Kidney glomerular epithelial cell (primary cell): ENCODE measurements at regions not wholly inside any gene's neighbourhood (a gene's known extent, or its start where the extent isn't known, plus 50 kb on each side); places are given as distances from the start of the nearest gene placed in this dataset.

Experiments
- DNase-seq: peaks from one replicate; lab custom pipeline; 2025; lab: John Stamatoyannopoulos, UW

DNA sequence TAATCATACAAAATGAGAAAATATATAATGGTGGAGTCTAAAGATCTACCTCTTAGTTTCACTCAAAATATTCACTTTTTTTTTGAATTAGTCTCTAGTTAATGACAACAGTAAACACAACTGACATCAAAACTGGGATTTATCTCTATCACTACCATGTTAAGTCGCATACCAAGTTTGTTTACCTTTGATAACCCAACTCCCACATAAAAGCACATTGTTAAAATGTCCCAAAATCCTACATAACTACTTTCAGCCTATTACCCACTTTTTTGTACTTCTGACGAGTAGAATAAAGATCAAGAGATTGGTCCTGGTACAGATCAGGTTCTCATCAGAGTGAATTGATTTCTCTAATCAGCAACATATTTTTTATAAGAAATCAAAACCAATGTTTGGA, 518.5 kb downstream of the EPHA3 start:
- DNase-seq, result no peak

DNA sequence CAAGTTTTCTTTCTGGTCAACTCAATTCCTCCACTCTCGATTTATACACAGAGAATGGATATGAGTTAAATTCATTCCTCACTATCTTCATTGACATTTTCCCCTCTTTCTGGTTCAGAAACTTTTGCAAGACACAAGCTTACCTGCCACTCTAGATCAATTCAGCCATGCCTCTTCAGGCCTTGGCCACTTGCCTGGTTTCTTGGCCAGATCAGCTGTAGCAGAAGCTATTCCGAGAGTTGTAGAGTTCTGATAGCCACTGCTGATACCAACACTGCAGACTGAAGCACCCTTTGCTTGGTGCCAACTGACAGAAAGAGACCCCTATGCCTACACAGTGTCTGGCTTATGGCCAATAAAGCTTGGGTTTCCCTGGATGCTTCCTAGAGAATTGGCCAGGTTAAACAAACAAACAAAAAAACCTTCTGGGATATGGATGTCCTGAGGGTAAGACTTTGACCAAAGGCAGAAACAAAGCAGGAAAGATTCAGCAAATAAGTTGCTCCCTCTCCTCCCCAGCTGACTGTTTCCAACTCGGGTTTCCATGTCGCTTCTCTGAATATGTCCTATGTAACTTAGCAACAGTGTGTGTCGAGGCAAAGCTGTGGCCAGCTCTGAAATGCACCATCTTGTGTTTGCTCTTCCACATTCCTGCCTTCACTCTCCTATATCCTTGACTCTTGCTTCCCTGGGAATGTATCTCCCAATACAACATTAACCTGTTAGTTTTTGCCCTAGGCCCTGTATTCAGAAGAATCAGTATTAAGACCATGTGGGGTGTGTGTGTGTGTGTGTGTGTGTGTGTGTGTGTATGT, 521.6 kb downstream of the EPHA3 start:
- no peak for DNase-seq

DNA sequence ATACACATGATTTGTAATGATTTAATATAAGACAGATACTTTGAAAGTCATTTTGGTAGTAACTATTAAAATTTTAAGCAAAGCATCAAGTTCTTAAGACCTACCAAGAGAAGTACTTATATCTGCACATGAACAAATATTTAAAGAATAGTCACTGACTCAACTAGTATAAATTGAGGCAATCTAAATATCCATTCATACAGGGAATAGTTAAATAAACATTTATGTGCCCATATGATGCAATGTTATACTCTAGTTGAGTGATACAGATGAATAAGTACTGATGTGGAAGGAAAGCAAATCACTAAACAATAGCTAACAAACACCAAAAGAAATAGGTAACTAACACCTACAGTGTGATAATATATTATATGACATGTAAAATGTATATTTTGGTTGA, 527.7 kb downstream of the EPHA3 start:
- no peak for DNase-seq

DNA sequence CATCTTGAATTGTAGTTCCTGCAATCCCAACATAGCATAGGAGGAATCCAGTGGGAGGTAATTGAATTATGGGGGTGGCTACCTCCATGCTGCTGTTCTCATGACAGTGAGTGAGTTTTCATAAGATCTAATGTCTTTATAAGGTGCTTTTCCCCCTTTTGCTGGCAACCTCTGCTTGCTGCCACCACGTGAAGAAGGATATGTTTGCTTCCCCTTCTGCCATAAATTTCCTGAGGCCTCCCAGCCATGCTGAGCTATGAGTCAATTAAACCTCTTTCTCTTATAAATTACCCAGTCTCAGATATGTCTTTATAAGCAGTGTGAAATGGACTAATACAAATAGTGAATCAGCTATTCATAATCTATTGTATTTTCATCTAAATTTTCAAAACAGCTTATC, 537.3 kb downstream of the EPHA3 start:
- no peak for DNase-seq

DNA sequence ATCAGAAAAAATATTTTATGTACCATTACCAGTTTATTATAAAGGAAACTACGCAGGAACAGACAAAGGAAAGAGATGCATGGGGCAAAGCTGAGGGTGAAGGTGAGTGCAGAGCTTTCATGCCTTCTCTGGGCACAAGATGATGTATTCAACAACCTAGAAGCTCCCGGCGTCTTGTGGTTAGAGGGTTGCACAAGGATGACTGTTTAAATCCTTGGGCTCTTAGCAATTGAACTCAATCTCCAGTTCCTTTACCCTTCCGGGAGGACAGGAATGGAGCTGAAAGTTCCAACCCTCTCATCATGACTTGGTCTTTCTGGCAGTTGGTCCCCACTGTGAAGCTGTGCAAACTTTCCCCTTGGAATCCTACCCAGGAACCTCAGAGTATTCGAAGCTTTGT, 542.0 kb downstream of the EPHA3 start:
- DNase-seq, result no peak

DNA sequence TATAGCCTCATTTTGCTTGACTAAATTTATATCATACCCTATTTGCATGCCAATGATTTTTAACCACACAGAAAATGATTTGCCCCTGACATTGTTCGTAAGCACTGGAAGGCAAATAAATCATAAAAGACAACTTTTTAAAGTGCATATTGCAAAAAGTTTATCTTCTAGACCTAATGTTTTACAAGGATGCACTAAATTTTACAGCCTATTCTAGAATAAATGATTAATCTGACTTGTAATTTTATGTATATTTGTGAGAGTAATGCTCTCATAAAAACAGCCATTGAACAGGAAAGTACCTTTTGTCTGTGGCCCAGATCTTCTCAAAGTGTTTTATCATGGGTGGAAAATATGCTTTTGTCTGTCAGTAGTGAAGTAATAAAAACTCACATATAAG, 546.6 kb downstream of the EPHA3 start:
- DNase-seq, result no peak

DNA sequence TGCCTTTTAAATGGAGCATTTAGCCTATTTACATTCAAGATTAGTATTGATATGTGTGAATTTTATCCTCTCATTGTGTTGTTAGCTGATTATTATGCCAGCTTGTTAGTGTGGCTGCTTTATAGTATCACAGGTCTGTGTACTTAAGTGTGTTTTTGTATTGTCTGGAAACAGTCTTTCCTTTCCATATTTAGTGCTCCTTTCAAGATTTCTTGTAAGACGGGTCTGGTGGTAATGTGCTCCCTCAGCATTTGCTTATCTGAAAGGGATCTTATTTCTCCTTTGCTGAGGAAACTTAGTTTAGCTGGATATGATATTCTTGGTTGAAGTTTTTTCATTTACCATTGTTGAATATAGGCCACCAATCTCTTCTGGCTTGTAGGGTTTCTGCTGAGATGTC, 549.0 kb downstream of the EPHA3 start:
- DNase-seq, result no peak

DNA sequence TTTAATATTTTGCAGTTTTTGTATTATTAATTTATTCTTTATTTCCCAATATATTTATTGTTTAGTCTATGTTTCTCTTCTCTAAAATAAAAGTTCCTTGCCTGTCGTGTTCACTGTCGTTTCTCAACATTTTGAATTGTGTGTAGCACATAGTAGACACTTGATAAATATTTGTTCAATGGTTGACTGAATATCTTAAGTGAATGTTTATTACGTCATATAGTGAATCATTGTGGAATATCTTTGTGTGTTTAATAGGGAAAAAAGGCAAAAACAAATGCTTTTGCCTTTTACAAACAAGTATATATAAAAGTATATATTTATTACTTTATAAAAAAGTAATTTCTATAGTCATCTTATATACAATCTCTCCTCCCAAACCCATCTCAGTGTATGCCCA, 572.3 kb downstream of the EPHA3 start:
- no peak for DNase-seq

DNA sequence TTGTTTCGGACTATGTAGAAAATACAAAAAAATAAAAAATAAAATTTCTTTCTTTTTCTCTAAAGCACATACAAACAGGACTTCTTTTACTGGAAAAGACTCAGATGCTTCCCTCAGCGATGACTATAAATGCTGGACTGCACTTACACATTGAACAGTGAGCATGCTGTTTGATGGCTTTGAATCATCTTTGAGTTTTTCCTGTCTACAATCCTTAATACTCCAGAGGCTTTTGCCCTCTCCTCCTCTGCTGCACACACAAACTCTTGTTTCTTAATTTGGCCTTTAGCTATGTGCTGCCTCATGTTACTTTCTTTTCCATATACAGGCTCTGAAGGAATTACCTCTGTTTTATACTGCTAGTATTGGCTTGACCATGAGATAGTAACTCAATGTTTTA, 575.1 kb downstream of the EPHA3 start:
- DNase-seq, result no peak

DNA sequence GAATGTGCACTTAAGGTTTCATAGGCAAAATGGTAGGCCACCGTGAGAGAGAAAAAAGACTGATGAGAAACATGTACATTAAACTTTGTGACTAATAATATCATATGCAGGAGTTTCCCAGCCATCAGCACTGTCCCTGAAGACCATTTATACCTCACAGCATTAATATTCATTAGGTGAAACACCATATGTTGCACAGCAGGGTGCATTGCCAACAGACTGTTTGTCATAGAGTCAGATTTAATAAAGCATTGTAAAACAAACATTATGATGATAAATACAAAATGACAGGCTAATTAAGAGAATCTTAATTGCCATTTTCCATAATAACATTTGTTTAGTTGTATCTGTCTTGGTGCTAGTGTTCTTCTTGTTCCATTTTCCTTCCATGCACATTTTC, 578.3 kb downstream of the EPHA3 start:
- DNase-seq, result no peak

DNA sequence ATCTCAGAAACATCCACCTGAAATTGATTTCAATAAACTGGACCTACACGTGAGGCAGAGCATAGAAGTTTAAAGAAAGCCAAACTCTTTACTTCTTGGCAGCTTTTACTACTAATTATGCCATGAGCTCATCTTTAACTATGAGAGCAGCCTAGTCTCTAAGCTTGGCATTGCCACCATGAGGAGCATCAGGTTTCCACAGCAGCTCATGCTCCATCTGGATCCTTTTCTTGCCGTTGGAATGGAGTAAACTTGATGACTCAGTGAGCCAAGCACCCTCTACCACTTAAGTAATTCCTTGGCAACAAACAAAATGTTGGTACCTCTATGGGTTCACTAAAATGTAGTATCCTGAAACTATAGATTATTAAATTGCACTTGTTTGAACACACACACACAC, 583.2 kb downstream of the EPHA3 start:
- no peak for DNase-seq

DNA sequence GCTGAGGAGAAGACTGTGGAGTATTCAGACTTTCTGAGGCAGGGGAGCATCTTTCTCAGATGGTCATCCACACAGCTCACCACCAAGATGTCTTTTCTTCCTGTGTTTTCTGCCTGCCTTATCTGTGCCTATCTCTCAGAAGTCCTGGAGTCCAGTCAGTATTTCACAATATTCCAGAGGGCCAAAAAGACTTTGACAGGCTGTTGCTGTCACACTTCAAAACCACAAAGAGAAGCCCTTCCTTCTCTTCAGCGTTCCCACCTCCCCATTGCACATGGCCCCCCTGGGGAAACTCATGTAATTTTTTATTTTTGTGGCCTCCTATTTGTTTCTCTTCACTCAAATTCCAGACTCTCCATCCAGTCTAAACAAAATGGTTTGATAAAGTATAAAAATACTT, 585.2 kb downstream of the EPHA3 start:
- no peak for DNase-seq

DNA sequence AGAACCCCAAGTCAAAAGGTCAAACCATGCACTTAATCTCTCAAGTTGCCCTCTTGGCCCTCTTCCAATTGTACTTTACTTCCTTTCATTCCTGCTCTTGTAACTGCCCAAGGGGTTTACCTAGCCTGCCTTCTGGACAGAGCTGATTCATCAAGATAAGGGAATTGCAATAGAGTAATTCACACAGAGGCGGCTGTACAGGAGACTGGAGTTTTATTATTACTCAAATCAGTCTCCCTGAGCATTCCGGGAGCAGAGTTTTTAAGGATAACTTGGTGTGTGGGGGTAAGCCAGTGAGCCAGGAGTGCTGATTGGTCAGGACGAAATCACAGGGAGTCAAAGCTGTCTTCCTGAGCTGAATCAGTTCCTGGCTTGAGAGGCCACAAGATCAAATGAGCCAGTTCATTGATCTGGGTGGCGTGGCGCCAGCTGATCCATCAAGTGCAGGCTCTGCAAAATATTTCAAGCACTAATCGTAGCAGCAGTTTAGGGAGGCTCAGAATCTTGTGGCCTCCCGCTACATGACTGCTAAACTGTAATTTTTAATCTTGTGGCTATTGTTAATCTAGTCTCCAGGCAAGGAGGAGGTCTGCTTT, 590.0 kb downstream of the EPHA3 start:
- DNase-seq, result no peak

DNA sequence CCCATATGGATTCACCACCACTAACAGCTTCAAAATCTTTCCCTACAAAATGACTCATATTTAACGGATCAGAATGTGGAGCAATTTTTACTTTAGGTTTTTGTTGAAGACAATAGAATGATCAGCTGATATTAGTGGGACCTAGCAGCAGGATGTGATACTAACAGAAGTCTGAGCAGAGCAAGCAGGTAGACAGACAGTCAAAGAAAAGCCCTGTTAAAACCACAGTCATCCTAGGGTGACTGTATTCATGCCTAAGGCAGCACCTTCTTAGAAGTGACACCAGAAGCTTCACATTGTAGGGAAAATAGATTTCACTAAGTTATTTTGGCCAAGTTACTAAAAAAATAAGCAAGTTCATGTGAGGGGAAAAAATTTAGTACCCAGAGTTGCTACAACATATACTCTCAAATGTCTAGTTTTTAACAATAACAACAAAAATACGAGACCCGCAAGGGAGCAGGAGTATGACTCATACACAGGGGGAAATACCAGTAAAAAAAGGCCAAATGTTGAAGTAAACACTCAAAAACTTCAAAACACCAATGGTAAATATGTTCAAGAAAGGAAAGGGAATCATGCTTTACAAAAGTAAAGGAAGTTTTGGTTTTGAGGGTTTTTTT, 590.9 kb downstream of the EPHA3 start:
- DNase-seq, result no peak

DNA sequence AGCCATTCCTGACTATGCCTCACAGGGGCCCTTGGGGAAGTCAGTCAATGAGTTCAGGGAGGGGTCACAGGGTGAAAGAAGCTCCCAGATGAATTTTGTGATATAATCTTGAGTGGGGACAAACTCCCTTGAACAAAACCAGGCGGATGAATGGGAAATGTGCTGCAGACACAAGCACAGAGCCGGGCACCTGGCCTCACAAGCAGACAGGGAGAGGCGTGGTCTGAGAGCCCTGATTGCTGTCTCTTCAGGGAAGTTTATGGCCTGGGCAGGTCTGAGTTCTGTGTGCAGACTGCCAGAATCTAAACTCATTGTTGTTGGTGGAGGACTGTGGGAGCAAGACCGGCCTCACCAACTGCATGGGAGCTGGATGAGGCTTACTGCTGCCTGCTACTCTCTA, 591.8 kb downstream of the EPHA3 start:
- no peak for DNase-seq

DNA sequence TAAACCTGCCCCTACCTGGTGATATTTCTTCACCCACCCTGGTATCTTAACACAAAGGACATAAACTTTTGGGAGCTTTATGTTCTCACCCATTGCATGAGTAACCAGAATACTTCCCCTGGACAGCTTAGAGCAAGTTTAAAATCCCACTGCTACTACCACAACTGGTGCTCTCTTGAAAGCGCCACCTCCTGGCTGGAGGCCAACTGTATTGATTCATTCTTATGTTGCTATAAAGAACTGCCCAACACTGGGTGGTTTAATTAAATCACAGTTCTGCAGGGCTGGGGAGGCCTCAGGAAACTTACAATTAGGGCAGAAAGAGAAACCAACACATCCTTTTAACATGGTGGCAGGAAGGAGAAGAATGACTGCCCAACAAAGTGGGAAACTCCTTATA, 592.4 kb downstream of the EPHA3 start:
- DNase-seq, result no peak

DNA sequence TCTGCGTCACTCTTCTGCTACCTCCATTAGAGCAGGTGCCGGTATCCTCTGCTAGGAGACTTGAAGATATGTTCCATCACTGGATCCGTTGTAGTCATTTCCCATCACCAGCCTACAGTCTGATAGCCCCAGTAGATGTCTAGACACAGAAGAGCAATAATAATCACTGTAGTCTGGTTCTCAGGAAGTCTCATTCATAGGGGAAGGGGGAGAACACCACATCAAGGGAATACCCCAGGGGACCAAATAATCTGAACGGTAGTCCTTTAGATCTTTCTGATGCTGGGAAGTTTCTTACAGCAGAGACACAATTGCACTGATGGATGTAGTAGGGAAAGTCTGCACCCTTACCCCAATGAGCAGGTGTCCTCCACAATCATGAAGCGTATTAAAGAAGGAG, 595.0 kb downstream of the EPHA3 start:
- no peak for DNase-seq

DNA sequence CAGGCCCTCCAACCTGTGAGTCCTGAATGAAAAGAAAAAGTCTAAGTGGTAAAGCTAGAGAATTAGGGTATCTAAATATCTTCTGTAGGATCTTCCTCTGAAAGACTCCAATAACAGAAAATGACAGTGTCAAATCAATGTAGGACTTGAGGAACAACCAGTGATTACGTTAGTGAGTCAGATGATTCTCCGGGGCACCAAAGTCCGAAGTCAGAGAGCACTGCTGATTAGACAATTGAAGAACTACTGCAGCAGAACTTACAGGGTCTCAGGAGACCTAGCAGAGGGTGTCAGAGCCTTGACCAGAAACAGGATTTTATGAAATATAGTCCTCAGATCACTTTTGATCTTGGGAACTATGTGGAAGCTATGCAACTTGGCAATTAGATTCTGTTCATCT, 605.8 kb downstream of the EPHA3 start:
- no peak for DNase-seq

DNA sequence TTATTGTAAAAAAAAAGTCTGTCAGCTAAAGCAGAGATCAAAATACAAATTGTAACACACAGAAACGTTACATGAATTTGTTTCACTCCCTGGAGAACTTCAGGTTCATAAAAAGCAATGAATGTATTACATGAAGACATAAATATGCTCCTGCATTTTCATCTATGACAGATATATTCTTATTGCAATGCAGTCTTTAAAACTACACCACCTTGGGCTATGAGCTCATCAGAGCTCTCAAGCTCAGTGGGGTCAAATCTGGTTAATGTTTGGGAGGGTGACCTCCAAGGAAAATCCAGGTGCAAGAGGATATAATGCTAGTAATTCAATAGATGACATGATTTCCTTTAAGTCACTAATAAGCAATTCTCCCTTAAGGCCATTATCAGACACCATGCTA, 606.8 kb downstream of the EPHA3 start:
- no peak for DNase-seq

DNA sequence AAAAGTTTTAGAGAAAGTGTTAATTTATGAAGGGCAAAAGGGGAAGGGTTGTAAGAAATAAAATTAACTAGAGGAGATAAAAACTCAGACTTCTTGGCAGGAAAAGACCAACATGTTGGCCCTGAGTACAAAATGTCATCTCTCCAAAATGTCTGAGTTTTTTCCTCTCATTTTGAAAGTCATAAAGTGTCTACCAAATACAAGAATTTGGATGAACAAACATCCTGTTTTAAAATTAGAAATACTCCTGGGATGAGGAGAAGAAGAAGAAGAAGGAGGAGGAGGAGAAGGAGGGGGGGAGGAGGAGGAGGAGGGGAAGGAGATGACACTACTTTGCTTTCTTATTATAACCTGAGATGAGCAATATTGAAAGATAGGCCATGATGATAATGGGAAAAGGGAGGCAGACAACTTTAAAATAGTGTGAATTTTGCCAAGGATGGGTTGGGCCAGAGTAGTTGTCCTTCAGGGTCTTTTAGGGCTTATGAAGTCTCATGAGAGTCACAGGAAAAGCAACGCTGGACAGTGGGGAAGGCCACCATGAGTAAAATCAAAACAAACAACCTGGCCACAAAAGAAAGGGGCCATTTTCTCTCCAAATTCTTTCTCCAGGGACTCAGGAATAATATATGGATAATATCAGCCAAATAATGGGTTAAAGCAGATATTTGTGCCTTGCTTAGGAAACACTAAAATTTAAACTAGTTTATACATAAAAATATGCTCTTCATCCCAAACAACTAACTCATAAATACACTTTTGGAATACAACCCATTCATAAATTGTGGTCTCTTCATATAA, 632.9 kb downstream of the EPHA3 start:
- DNase-seq, result no peak

DNA sequence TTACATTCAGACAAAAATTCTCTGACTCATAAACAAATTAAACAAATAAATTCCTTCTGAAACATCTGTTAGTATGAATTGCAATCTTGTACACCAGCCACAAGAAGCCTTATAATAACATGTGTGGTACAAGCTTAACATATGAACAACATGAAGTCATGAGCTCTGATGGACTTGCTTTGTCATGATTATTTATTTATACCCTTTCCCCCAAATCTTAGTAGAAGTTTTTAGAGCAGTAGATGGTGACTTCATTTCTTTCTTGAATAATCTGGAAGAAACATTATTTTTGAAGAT, 633.4 kb downstream of the EPHA3 start:
- no peak for DNase-seq

DNA sequence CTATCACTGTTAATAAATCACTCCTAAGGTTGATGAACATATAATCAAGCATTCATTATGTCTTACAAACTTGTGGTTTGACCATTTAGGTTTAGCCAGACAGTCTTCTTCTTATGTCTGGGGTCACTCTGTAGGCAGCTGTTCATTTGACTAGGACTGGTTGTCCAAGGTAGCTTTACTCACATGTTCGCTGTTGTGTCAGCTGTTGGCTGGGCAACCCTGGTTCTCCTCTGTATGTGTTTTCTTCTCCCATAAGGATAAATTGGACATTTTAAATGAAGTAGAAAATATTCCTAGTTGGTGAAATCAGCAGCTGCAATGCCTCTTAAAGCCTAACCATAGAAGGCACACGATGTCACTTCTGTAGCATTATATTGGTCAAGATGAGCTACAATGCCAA, 635.1 kb downstream of the EPHA3 start:
- DNase-seq, result no peak
